ENCODE measurements at regions not wholly inside any gene's neighbourhood (a gene's known extent, or its start where the extent isn't known, plus 50 kb on each side); places are given as distances from the start of the nearest gene placed in this dataset.
"Not testable (repeated sequence)": the region's sequence is repeated elsewhere in the genome, so short reads cannot be mapped to it uniquely, and the experiment has no call there.

- Histone ChIP-seq H3K27me3 (no peaks in the 10 kb centered on the region), H3K4me1 (peaks cover 0 to 3% of the 10 kb centered on the region in 2 donors), H3K27ac (no peak overlapping the region), H3K9me3 (no peaks in the 10 kb centered on the region), H3K36me3 (no peaks in the 10 kb centered on the region), H3K4me3 (no peak overlapping the region)
- TF ChIP-seq CTCF (IDR thresholded peaks at IDR 0.05), result no peak
- intact Hi-C loops (cut with DNase I), result no loop called here
- DNase-seq (ENCODE audit: low spot score in 2 of 2), result no peak
These were observed 426.3 kb upstream of the NOX3 start for GRCh38 chr6:155881826-155882526.

- TF ChIP-seq CTCF (IDR thresholded peaks at IDR 0.05), result no peak
- Histone ChIP-seq H3K27ac (no peak overlapping the region), H3K9me3 (no peaks in the 10 kb centered on the region), H3K4me1 (peaks cover 0 to 3% of the 10 kb centered on the region in 2 donors), H3K27me3 (no peaks in the 10 kb centered on the region), H3K36me3 (no peaks in the 10 kb centered on the region), H3K4me3 (no peak overlapping the region)
- intact Hi-C loops (cut with DNase I), result no loop called here
- DNase-seq (ENCODE audit: low spot score in 2 of 2), result no peak
These were observed 425.3 kb upstream of the NOX3 start for GRCh38 chr6:155880900-155881299.

GRCh38 chr6:155872961-155873360, 417.3 kb upstream of the NOX3 start:
- TF ChIP-seq CTCF (IDR thresholded peaks at IDR 0.05), result no peak
- H3K4me1 ChIP-seq, result no peaks in the 10 kb centered on the region

GRCh38 chr6:155867682-155868081, 412.0 kb upstream of the NOX3 start:
- Histone ChIP-seq H3K36me3 (no peaks in the 10 kb centered on the region), H3K27me3 (no peaks in the 10 kb centered on the region), H3K9me3 (no peaks in the 10 kb centered on the region), H3K27ac (no peak overlapping the region), H3K4me1 (no peaks in the 10 kb centered on the region), H3K4me3 (no peak overlapping the region)
- intact Hi-C loops (cut with DNase I), result no loop called here
- DNase-seq (ENCODE audit: low spot score in 2 of 2), result no peak
- no peak for TF ChIP-seq CTCF (IDR thresholded peaks at IDR 0.05)

More at GRCh38 chr6:155872961-155873360, 417.3 kb upstream of the NOX3 start:
- Histone ChIP-seq H3K27ac (no peak overlapping the region), H3K9me3 (no peaks in the 10 kb centered on the region), H3K4me3 (no peak overlapping the region), H3K36me3 (no peaks in the 10 kb centered on the region), H3K27me3 (no peaks in the 10 kb centered on the region)
- intact Hi-C loops (cut with DNase I), result no loop called here
- no peak for DNase-seq (ENCODE audit: low spot score in 2 of 2)

- DNase-seq (ENCODE audit: low spot score in 2 of 2); H3K27ac ChIP-seq; H3K4me3 ChIP-seq; H3K4me1 ChIP-seq; H3K27me3 ChIP-seq; intact Hi-C loops (cut with DNase I); H3K9me3 ChIP-seq; H3K36me3 ChIP-seq: not testable (repeated sequence)
These were observed 411.2 kb upstream of the NOX3 start for GRCh38 chr6:155866676-155867390.

GRCh38 chr6:155861821-155862220, 406.2 kb upstream of the NOX3 start:
- no peak overlapping the region for H3K4me3 ChIP-seq
- DNase-seq (ENCODE audit: low spot score in 2 of 2), result no peak
- TF ChIP-seq CTCF (IDR thresholded peaks at IDR 0.05), result no peak

GRCh38 chr6:155858906-155859305, 403.3 kb upstream of the NOX3 start:
- H3K4me1 ChIP-seq; H3K4me3 ChIP-seq; intact Hi-C loops (cut with DNase I); H3K27me3 ChIP-seq; DNase-seq (ENCODE audit: low spot score in 2 of 2); H3K27ac ChIP-seq; H3K9me3 ChIP-seq; H3K36me3 ChIP-seq: not testable (repeated sequence)

More at GRCh38 chr6:155861821-155862220, 406.2 kb upstream of the NOX3 start:
- Histone ChIP-seq H3K27ac (no peak overlapping the region), H3K4me1 (no peaks in the 10 kb centered on the region), H3K27me3 (no peaks in the 10 kb centered on the region), H3K9me3 (no peaks in the 10 kb centered on the region), H3K36me3 (no peaks in the 10 kb centered on the region)
- intact Hi-C loops (cut with DNase I), result no loop called here

Data from ascending aorta (tissue), 2 donors.